OCI-LY1 (cell line): ENCODE measurements at regions not wholly inside any gene's neighbourhood (a gene's known extent, or its start where the extent isn't known, plus 50 kb on each side); places are given as distances from the start of the nearest gene placed in this dataset.

Experiments
- CTCF ChIP-seq: fragments of 200-600 bp; sonication (generic), shearing (Covaris generic); IDR thresholded peaks from 2 replicates; pipeline ENCODE4 v1.5.1; 2017; ENCODE audit warnings: mild to moderate bottlenecking, antibody characterized with exemption, low read length, moderate library complexity, mixed read lengths
- EZH2 ChIP-seq: fragments of 200-600 bp; sonication (generic), shearing (Covaris generic); IDR thresholded peaks from 2 replicates; pipeline ENCODE4 v1.8.0; 2017; ENCODE audit warnings: borderline replicate concordance, mixed run types, mild to moderate bottlenecking, antibody characterized with exemption, low read length, moderate library complexity, mixed read lengths

GRCh38 chr16:16934660-16935059, 536.1 kb downstream of the XYLT1 start:
- TF ChIP-seq CTCF (no peak), EZH2 (no peak)
